Posterior vena cava (tissue), 2 donors: ENCODE measurements at regions not wholly inside any gene's neighbourhood (a gene's known extent, or its start where the extent isn't known, plus 50 kb on each side); places are given as distances from the start of the nearest gene placed in this dataset.
"Not testable (repeated sequence)": the region's sequence is repeated elsewhere in the genome, so short reads cannot be mapped to it uniquely, and the experiment has no call there.

Experiments
- DNase-seq: peaks from one replicate; pipeline ENCODE4 v3.0.0-alpha.2; 2020; ENCODE audit warnings: low spot score
- intact Hi-C, 2 donors: fragments of 100-400 bp; cut with DNase I; formaldehyde crosslinking; loops; one replicate each; pipeline versions ENCODE4 v1.14.1 to v1.14.2; 2022 to 2023
- donor health status: DM: yes; HTN: yes; CAD: no.
- donor health status: DM: yes; HTN: yes; CAD: no.

- intact Hi-C loops: no loop called here
- no peak for DNase-seq
Observed at GRCh38 chr5:163677092-163677491, 171.7 kb downstream of the MAT2B start.

GRCh38 chr5:163682234-163682633 lies 176.8 kb downstream of the MAT2B start:
- intact Hi-C loops: no loop called here
- DNase-seq: no peak

GRCh38 chr5:163687414-163687813 lies 182.0 kb downstream of the MAT2B start:
- intact Hi-C loops: no loop called here
- DNase-seq: no peak

- intact Hi-C loops: loop anchor here in 1 of 2 donors (10.0 kb wide), 1 partner anchor 323 kb away; no protein-coding TSS in a partner anchor
- no peak for DNase-seq
Observed at GRCh38 chr5:163692091-163692490, 186.7 kb downstream of the MAT2B start.

GRCh38 chr5:163695830-163696578 lies 190.6 kb downstream of the MAT2B start:
- intact Hi-C loops: loop anchor here in 1 of 2 donors (10.0 kb wide), 1 partner anchor 319 kb away; no protein-coding TSS in a partner anchor
- no peak for DNase-seq

- intact Hi-C loops: loop anchor here in 1 of 2 donors (10.0 kb wide), 1 partner anchor 318 kb away; no protein-coding TSS in a partner anchor
- DNase-seq: no peak
Observed at GRCh38 chr5:163696579-163696887, 191.1 kb downstream of the MAT2B start.

- no peak for DNase-seq
- intact Hi-C loops: no loop called here
Observed at GRCh38 chr5:163706053-163706771, 200.8 kb downstream of the MAT2B start.

GRCh38 chr5:163712011-163712410 lies 206.6 kb downstream of the MAT2B start:
- intact Hi-C loops: no loop called here
- DNase-seq: no peak

- DNase-seq: no peak
- intact Hi-C loops: no loop called here
Observed at GRCh38 chr5:163718272-163718671, 212.9 kb downstream of the MAT2B start.

- no peak for DNase-seq
- intact Hi-C loops: no loop called here
Observed at GRCh38 chr5:163724305-163724704, 218.9 kb downstream of the MAT2B start.

GRCh38 chr5:163727028-163727427 lies 221.6 kb downstream of the MAT2B start:
- intact Hi-C loops: no loop called here
- DNase-seq: no peak

- intact Hi-C loops: no loop called here
- DNase-seq: no peak
Observed at GRCh38 chr5:163730206-163730756, 224.9 kb downstream of the MAT2B start.

- intact Hi-C loops: no loop called here
- DNase-seq: no peak
Observed at GRCh38 chr5:163731256-163731655, 225.8 kb downstream of the MAT2B start.

GRCh38 chr5:163735069-163735468 lies 229.7 kb downstream of the MAT2B start:
- no peak for DNase-seq
- intact Hi-C loops: no loop called here

- DNase-seq: no peak
- intact Hi-C loops: no loop called here
Observed at GRCh38 chr5:163747586-163747985, 242.2 kb downstream of the MAT2B start.

- intact Hi-C loops: no loop called here
- DNase-seq: no peak
Observed at GRCh38 chr5:163748934-163749333, 243.5 kb downstream of the MAT2B start.

- DNase-seq, intact Hi-C loops: not testable (repeated sequence)
Observed at GRCh38 chr5:163750415-163750814, 245.0 kb downstream of the MAT2B start.

- DNase-seq: no peak
- intact Hi-C loops: no loop called here
Observed at GRCh38 chr5:163755505-163755904, 250.1 kb downstream of the MAT2B start.

GRCh38 chr5:163756170-163756569 lies 250.8 kb downstream of the MAT2B start:
- intact Hi-C loops: no loop called here
- DNase-seq: no peak

- no peak for DNase-seq
- intact Hi-C loops: no loop called here
Observed at GRCh38 chr5:163757344-163757743, 251.9 kb downstream of the MAT2B start.

GRCh38 chr5:163758283-163758711 lies 252.9 kb downstream of the MAT2B start:
- intact Hi-C loops: no loop called here
- no peak for DNase-seq
